GM21717 (cell line): ENCODE measurements at regions not wholly inside any gene's neighbourhood (a gene's known extent, or its start where the extent isn't known, plus 50 kb on each side); places are given as distances from the start of the nearest gene placed in this dataset.

Source experiments
- ATAC-seq: cut with Tn5 transposase; IDR thresholded peaks from one replicate; pipeline ENCODE4 v1.9.1; 2021; ENCODE audit warnings: mild to moderate bottlenecking, moderate library complexity; ENCODE audit not compliant: unreplicated experiment

DNA sequence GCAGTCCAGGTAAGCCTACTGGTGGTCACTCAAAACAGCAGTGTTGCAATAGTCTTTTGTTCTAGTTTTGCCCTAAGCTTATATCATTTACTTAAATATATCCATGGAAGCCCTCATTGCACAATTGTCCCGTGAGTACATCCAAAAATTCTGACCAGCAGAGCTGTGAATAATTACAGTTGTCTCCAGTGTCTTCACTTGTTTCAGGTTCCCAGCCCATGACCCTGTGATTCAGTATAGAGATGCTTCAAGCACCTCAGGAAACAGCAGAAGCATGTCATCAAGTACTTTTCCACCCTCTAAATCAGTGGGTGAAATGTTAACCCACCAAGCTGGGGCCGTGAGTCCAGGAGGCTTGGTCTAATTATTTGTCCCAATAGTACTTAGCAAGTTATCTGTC is 214.9 kb upstream of the RPS6KA3 start:
- no peak for ATAC-seq

GRCh38 chrX:20479896-20480295 is 213.2 kb upstream of the RPS6KA3 start:
- ATAC-seq, result no peak

GRCh38 chrX:20479048-20479447 is 212.3 kb upstream of the RPS6KA3 start:
- no peak for ATAC-seq

GRCh38 chrX:20477836-20478524 is 211.3 kb upstream of the RPS6KA3 start:
- ATAC-seq, result no peak

GRCh38 chrX:20477219-20477618 is 210.5 kb upstream of the RPS6KA3 start:
- ATAC-seq, result no peak

- no peak for ATAC-seq
Measured at GRCh38 chrX:20472620-20473258, 206.0 kb upstream of the RPS6KA3 start.

- ATAC-seq, result no peak
Measured at GRCh38 chrX:20472148-20472547, 205.4 kb upstream of the RPS6KA3 start.

DNA sequence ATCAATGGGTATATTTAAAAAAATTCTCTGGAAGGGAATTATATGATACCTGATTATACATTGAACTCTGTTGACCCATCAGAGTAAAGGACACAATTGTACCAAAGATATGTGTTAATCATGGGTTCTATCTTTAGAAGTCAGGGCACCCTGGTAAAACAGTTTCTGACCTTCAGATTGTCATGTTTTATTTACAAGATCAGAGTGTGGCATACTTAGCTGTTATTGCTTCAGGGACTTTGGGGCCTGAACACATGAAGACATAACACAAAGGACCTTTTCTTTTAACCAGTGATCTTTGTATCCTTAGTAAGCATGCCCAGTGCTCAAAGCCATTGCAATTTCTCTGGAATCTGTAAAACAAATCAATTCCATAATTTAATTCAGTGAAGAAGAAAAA is 204.8 kb upstream of the RPS6KA3 start:
- no peak for ATAC-seq

DNA sequence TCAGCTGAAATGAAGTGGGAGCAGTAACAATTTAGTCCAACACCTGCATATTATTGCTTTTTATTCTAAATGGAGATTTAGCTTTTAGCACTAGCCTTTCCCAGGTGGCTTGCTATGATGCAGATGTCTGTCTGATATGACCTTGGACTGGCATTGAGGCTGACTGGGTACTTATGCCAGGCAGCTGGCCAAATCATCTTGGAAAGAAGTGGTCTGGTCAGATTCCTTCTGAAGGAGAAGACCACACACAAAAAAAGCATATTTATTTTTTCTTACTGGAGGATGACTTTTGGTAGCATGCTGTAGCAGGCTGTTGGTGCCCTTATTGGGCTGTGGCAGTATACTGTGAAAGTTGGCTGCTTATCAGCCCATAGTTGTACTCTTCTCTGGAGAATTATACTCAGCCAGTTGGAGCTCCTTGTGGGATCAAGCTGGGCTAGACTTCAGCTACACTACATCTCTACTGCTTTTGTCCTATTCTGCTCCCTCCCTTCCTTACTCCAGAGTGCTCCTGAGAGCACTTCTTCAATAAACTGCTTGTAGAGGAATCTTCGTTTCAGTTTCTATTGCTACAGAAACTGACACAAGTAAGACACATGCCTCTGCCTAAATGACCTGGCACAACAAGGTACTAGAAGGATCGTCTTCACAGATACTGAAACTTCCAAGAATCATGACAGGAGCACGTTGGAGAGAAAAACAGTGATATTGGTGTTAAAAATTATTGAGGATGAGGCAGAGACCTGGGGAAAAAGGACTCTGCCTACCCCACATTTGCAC is 196.8 kb upstream of the RPS6KA3 start:
- ATAC-seq, result no peak

- ATAC-seq, result no peak
Measured at GRCh38 chrX:20461576-20461975, 194.9 kb upstream of the RPS6KA3 start.

DNA sequence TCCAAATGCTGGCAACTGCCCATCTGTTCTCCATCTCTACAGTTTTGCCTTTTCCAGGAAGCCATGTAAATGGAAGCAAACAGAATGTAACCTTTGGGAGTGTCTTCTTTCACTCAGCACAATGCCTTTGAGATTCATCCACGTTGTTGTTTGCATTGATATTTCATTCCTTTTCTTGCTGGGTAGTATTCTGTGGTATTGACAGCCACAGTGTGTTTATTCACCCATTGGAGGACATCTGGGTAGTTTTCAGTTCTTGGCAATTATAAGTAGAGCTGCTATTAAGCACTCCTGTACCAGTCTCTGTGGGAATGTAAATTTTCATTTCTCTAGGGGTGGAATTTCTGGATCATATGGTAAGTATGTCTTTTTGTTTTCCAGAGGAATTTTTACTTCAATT is 194.3 kb upstream of the RPS6KA3 start:
- ATAC-seq, result no peak

DNA sequence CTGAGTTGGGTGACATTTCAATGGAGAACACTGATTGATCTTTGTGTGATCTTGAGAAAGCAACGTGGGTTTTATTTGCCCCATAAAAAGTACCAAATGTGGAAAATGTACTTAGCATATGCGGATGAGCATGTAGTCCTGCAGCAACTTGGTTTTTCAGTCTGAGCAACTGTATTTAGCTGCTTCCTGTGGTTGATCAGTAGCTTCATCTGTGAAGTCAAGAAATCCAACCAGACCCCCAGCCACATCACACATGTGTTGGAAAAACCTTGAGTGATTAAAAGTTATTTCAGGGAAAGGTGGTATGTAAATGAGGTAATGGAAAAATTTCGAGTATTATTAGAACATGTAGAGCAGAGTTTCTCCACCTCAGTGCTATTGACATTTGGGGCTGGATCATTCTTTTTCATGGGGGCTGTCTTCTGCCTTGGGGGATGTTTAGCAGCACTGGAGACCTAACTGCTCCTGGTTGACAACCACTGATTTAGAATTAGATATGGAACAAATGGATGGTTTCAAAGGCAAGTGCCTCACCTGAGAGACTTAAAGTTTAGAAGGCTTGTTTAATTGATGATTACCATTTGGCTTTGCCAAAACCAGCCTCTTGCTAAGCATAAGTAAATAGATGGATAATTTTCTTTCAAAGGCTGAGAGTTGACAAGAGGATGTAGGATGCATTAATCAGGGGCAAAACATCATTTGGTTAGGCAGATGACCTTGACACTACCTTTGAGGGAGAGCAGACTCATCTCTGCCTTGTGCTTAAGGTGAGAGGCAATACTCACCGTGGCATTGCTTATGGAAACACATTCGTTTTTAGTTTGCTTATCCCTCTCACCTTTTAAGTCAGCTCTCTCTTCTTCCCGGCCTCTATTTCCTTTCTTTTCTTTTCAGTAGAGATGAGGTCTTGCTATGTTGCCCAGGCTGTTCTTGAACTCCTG is 193.0 kb upstream of the RPS6KA3 start:
- ATAC-seq, result no peak

GRCh38 chrX:20456971-20457370 is 190.3 kb upstream of the RPS6KA3 start:
- no peak for ATAC-seq

DNA sequence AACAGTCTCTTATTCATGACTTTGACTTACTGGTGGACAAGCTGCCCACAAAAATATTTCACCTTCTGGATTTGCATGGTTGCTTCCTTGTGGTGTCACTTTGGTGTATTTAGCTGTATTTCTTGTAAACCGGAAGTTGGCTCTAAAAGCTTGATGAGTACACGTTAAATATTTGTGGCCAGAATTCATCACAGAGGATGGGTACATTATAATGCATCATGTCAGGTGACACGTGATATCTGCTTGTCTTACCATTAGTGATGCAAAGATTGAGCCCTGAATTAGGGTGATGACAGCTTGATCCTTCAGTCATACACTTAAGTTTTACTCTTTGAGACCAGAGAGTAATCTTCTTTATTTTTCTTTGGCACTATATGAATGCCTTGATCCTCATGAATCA is 188.3 kb upstream of the RPS6KA3 start:
- ATAC-seq, result no peak

DNA sequence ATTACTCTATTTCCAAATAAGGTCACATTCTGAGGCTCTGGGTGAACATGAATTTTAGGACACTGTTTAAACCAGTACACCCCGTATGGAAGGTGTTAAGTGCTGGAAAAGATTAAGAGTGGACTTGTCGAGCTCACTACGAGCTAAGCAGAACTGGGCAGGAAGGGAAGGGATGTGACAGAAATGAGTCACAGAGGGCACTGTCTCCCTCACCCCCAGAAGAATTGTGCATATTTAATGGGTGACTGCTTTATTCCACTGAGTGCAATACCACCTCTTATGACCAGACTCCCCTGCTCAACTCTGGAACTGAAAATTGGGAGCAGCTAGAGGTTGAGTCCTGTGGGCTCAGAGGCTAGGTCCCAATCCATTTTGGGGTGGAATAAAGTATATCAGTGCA is 187.4 kb upstream of the RPS6KA3 start:
- ATAC-seq, result no peak

GRCh38 chrX:20452487-20452886 is 185.8 kb upstream of the RPS6KA3 start:
- ATAC-seq, result peak; percentile 70

GRCh38 chrX:20451929-20452328 is 185.2 kb upstream of the RPS6KA3 start:
- ATAC-seq, result no peak

GRCh38 chrX:20445109-20445508 is 178.4 kb upstream of the RPS6KA3 start:
- ATAC-seq, result no peak

- ATAC-seq, result peak; percentile 55
Measured at GRCh38 chrX:20442597-20442996, 175.9 kb upstream of the RPS6KA3 start.

GRCh38 chrX:20441123-20441522 is 174.4 kb upstream of the RPS6KA3 start:
- ATAC-seq, result no peak
